ENCODE measurements at regions not wholly inside any gene's neighbourhood (a gene's known extent, or its start where the extent isn't known, plus 50 kb on each side); places are given as distances from the start of the nearest gene placed in this dataset.

DNA sequence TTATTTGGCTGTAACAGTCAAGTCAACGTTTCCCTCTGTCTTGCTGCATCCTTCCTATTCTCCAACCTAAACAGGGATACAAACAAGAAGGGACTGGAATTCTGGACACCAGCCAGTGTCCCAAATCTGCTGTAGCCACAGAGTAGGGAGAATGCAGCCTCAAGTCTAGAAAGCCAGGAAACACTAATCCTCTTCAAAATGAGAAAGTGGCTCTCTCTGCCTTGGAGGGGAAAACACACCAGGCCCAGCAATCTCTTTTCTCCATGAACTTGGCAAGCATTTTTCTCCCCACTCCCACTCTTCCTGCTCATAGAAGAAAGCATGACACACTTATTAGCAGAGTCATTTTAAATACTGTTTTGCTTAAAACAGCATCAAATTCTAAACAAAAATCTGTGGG is 781.7 kb downstream of the SQOR start:
- no peak overlapping the region for H3K27ac ChIP-seq (ENCODE audit: low read depth, low read length, poor library complexity, severe bottlenecking)
- ChIA-PET POLR2A (no interaction called here), CTCF (ENCODE audit: unreplicated experiment) (no interaction called here)
- H3K36me3 ChIP-seq (ENCODE audit: insufficient read depth, low read length) = no peaks in the 10 kb centered on the region
- no peaks in the 10 kb centered on the region for H3K9me3 ChIP-seq (ENCODE audit: low read length)
- no peaks in the 10 kb centered on the region for H4K20me1 ChIP-seq (ENCODE audit: insufficient read depth, low read length)
- H3K4me1 ChIP-seq (ENCODE audit: insufficient read depth, low read length, poor library complexity, severe bottlenecking) = no peaks in the 10 kb centered on the region
- no peak overlapping the region for H3K4me3 ChIP-seq (ENCODE audit: low read depth, low read length, poor library complexity, severe bottlenecking)
- H2AFZ ChIP-seq (ENCODE audit: low read length) = no peak overlapping the region
- no peak for DNase-seq (ENCODE audit: low spot score)
- H3K4me2 ChIP-seq (ENCODE audit: low read length) = no peak overlapping the region
- no peak for TF ChIP-seq EZH2phosphoT487 (IDR thresholded peaks at IDR 0.05; ENCODE audit: borderline replicate concordance, low read depth, low read length)
- TF ChIP-seq CTCF (conservative IDR thresholded peaks at IDR 0.05; ENCODE audit: low read length) = no peak
- no TSS peak for BruUV-seq (replicated peaks)
- intact Hi-C loops (cut with micrococcal nuclease; ENCODE audit: unreplicated experiment) = no loop called here
- H3K9me2 ChIP-seq (ENCODE audit: insufficient read depth, low read length) = no peaks in the 10 kb centered on the region
- no peaks in the 10 kb centered on the region for H3K79me2 ChIP-seq (ENCODE audit: insufficient read depth, low read depth, low read length)

- no TSS peak for BruUV-seq (replicated peaks)
- no peaks in the 10 kb centered on the region for H3K9me2 ChIP-seq (ENCODE audit: insufficient read depth, low read length)
- TF ChIP-seq EZH2phosphoT487 (IDR thresholded peaks at IDR 0.05; ENCODE audit: borderline replicate concordance, low read depth, low read length) (no peak), CTCF (conservative IDR thresholded peaks at IDR 0.05; ENCODE audit: low read length) (no peak)
- H3K79me2 ChIP-seq (ENCODE audit: insufficient read depth, low read depth, low read length) = no peaks in the 10 kb centered on the region
- POLR2A ChIA-PET = no interaction called here
- intact Hi-C loops (cut with micrococcal nuclease; ENCODE audit: unreplicated experiment) = loop anchor here (1.0 kb wide), 1 partner anchor 14 kb away; no protein-coding TSS in a partner anchor
- no peak overlapping the region for H3K4me3 ChIP-seq (ENCODE audit: low read depth, low read length, poor library complexity, severe bottlenecking)
- H3K27ac ChIP-seq (ENCODE audit: low read depth, low read length, poor library complexity, severe bottlenecking) = no peak overlapping the region
- no peaks in the 10 kb centered on the region for H4K20me1 ChIP-seq (ENCODE audit: insufficient read depth, low read length)
- no peaks in the 10 kb centered on the region for H3K4me1 ChIP-seq (ENCODE audit: insufficient read depth, low read length, poor library complexity, severe bottlenecking)
- no peaks in the 10 kb centered on the region for H3K36me3 ChIP-seq (ENCODE audit: insufficient read depth, low read length)
- no peak overlapping the region for H2AFZ ChIP-seq (ENCODE audit: low read length)
- CTCF ChIA-PET (ENCODE audit: unreplicated experiment) = no interaction called here
- DNase-seq (ENCODE audit: low spot score) = no peak
- no peaks in the 10 kb centered on the region for H3K9me3 ChIP-seq (ENCODE audit: low read length)
- no peak overlapping the region for H3K4me2 ChIP-seq (ENCODE audit: low read length)
These were observed 786.2 kb downstream of the SQOR start for GRCh38 chr15:46420990-46421389.

- ChIA-PET CTCF (ENCODE audit: unreplicated experiment) (no interaction called here), POLR2A (interaction anchor here (0.8 kb wide), 1 partner anchor 19 kb away, joined by 3 read pairs; no protein-coding TSS in a partner anchor)
- Histone ChIP-seq H3K27ac (ENCODE audit: low read depth, low read length, poor library complexity, severe bottlenecking) (no peak overlapping the region), H3K36me3 (ENCODE audit: insufficient read depth, low read length) (no peaks in the 10 kb centered on the region), H3K4me1 (ENCODE audit: insufficient read depth, low read length, poor library complexity, severe bottlenecking) (no peaks in the 10 kb centered on the region), H3K79me2 (ENCODE audit: insufficient read depth, low read depth, low read length) (no peaks in the 10 kb centered on the region), H3K4me3 (ENCODE audit: low read depth, low read length, poor library complexity, severe bottlenecking) (no peak overlapping the region), H4K20me1 (ENCODE audit: insufficient read depth, low read length) (no peaks in the 10 kb centered on the region), H3K9me3 (ENCODE audit: low read length) (no peaks in the 10 kb centered on the region), H3K4me2 (ENCODE audit: low read length) (no peak overlapping the region), H2AFZ (ENCODE audit: low read length) (no peak overlapping the region), H3K9me2 (ENCODE audit: insufficient read depth, low read length) (no peaks in the 10 kb centered on the region)
- DNase-seq (ENCODE audit: low spot score) = no peak
- intact Hi-C loops (cut with micrococcal nuclease; ENCODE audit: unreplicated experiment) = no loop called here
- no peak for TF ChIP-seq EZH2phosphoT487 (IDR thresholded peaks at IDR 0.05; ENCODE audit: borderline replicate concordance, low read depth, low read length)
- no TSS peak for BruUV-seq (replicated peaks)
These were observed 806.6 kb downstream of the SQOR start for GRCh38 chr15:46441294-46442062.

Data from OCI-LY7 (cell line).